Ovary (tissue), 7 donors: ENCODE measurements at regions not wholly inside any gene's neighbourhood (a gene's known extent, or its start where the extent isn't known, plus 50 kb on each side); places are given as distances from the start of the nearest gene placed in this dataset.

Source experiments
- DNase-seq, 5 donors: peaks; one replicate each; pipeline ENCODE4 v3.0.0-alpha.2; 2019 to 2020
- H3K27ac ChIP-seq, 2 donors: fragments of 200-600 bp; one replicate each; pipeline versions ENCODE4 v1.5.1 to v1.8.0; 2019 to 2022
- H3K27me3 ChIP-seq: fragments of 200-600 bp; one replicate; pipeline ENCODE4 v1.8.0; 2022
- H3K36me3 ChIP-seq: fragments of 200-600 bp; sonication (generic); one replicate; pipeline ENCODE4 v1.5.1; 2019
- H3K4me1 ChIP-seq: one replicate; pipeline ENCODE4 v1.8.1; 2013; ENCODE audit warnings: mild to moderate bottlenecking, moderate library complexity; ENCODE audit not compliant: insufficient read depth
- H3K4me3 ChIP-seq: fragments of 200-600 bp; sonication (generic); one replicate; pipeline ENCODE4 v1.5.1; 2017
- H3K9me3 ChIP-seq, 2 donors: fragments of 200-600 bp in 1 of 2; sonication (generic) in 1 of 2; one replicate each; pipeline versions ENCODE4 v1.5.1 to v1.8.1; 2013 to 2019; ENCODE audit warnings: mild to moderate bottlenecking in 1 of 2, moderate library complexity in 1 of 2
- EP300 ChIP-seq: sonication (generic); formaldehyde crosslinking; IDR thresholded peaks from one replicate; pipeline ENCODE4 v1.6.1; 2017; ENCODE audit warnings: antibody characterized with exemption
- POLR2A ChIP-seq: fragments of 450-650 bp; IDR thresholded peaks from one replicate; pipeline ENCODE4 v1.6.1; 2017; ENCODE audit warnings: antibody characterized with exemption, mild to moderate bottlenecking, moderate library complexity
- WGBS, 3 donors: extraction: QIAGEN DNeasy Blood & Tissue Kit in 1 of 3; methylation state at CpG; one replicate each; pipeline versions ENCODE4 v1.1.5 to v1.1.7; 2013 to 2017; 5-methylcytosine and 5-hydroxymethylcytosine counted together
- intact Hi-C, 4 donors: fragments of 100-400 bp; cut with DNase I; formaldehyde crosslinking; loops; one replicate each; pipeline versions ENCODE4 v1.11.0 to v1.15.1; 2022 to 2023
- TF ChIP-seq, protein P1 (sequence below), 3 donors: fragments of 450-650 bp in 2 of 3; fragments of 200-600 bp in 1 of 3; IDR thresholded peaks; one replicate each; pipeline versions ENCODE4 v1.5.1 to v1.8.0; 2016 to 2022; ENCODE audit warnings: antibody characterized with exemption in 3 of 3, mild to moderate bottlenecking in 1 of 3
- donor health status: DM: no; HTN: no; CAD: no; lungs with moderate emphysema.
- donor health status: DM: no; HTN: no; CAD: no.
- donor health status: Bipolar disorder and iron deficiency.
- donor health status: DM: no; HTN: no; CAD: no.
- donor health status: DM: yes; HTN: yes; CAD: no.

DNA sequence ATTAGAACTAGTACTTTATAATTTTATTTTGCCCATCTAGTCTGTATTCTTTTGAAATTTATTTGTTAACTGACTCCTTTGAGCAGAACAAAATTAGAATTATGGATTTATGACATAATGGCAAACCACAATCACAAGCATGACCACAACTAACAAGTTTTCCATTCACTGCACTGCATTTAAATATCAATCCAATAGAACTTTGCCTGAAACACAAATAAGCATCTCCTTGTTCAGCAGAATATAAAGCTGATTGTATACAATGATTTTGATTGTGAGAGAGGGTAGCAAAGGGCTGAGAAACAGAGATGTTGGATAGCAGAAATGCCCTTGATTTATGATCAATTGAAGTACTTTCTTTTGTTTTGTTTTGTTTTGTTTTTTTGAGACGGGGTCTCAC is 495.5 kb upstream of the RGS18 start:
- 78 to 87% (median 81%) methylated on average over 1 of the region's 1 CpG for WGBS, 3 donors
- no peaks in the 10 kb centered on the region for H3K9me3 ChIP-seq
- no peak for TF ChIP-seq POLR2A
- TF ChIP-seq, protein P1, sequence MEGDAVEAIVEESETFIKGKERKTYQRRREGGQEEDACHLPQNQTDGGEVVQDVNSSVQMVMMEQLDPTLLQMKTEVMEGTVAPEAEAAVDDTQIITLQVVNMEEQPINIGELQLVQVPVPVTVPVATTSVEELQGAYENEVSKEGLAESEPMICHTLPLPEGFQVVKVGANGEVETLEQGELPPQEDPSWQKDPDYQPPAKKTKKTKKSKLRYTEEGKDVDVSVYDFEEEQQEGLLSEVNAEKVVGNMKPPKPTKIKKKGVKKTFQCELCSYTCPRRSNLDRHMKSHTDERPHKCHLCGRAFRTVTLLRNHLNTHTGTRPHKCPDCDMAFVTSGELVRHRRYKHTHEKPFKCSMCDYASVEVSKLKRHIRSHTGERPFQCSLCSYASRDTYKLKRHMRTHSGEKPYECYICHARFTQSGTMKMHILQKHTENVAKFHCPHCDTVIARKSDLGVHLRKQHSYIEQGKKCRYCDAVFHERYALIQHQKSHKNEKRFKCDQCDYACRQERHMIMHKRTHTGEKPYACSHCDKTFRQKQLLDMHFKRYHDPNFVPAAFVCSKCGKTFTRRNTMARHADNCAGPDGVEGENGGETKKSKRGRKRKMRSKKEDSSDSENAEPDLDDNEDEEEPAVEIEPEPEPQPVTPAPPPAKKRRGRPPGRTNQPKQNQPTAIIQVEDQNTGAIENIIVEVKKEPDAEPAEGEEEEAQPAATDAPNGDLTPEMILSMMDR (IDR thresholded peaks at IDR 0.05), result no peak
- no peak for TF ChIP-seq EP300
- H3K27me3 ChIP-seq, result no peaks in the 10 kb centered on the region
- no peaks in the 10 kb centered on the region for H3K4me1 ChIP-seq
- no peak overlapping the region for H3K27ac ChIP-seq
- no peak for DNase-seq
- intact Hi-C loops, result no loop called here
- no peaks in the 10 kb centered on the region for H3K36me3 ChIP-seq
- no peak overlapping the region for H3K4me3 ChIP-seq

- intact Hi-C loops, result no loop called here
- no peaks in the 10 kb centered on the region for H3K36me3 ChIP-seq
- WGBS, 3 donors, result 92 to 97% (median 96%) methylated on average over 5 of the region's 5 CpGs
Measured at GRCh38 chr1:191668525-191668924, 489.7 kb upstream of the RGS18 start.

GRCh38 chr1:191669629-191670028 is 488.6 kb upstream of the RGS18 start:
- intact Hi-C loops, result no loop called here
- H3K4me1 ChIP-seq, result no peaks in the 10 kb centered on the region
- no peaks in the 10 kb centered on the region for H3K9me3 ChIP-seq
- no peak overlapping the region for H3K27ac ChIP-seq
- H3K36me3 ChIP-seq, result no peaks in the 10 kb centered on the region
- WGBS, 3 donors, result 21 to 33% (median 23%) methylated on average over 2 of the region's 2 CpGs
- no peak overlapping the region for H3K4me3 ChIP-seq
- no peaks in the 10 kb centered on the region for H3K27me3 ChIP-seq
- TF ChIP-seq, protein P1 (IDR thresholded peaks at IDR 0.05), result no peak
- no peak for TF ChIP-seq EP300
- TF ChIP-seq POLR2A, result no peak
- no peak for DNase-seq

More at GRCh38 chr1:191668525-191668924, 489.7 kb upstream of the RGS18 start:
- Histone ChIP-seq H3K27me3 (no peaks in the 10 kb centered on the region), H3K4me3 (no peak overlapping the region), H3K9me3 (no peaks in the 10 kb centered on the region), H3K27ac (no peak overlapping the region), H3K4me1 (no peaks in the 10 kb centered on the region)
- no peak for TF ChIP-seq POLR2A
- TF ChIP-seq EP300, result no peak
- TF ChIP-seq, protein P1 (IDR thresholded peaks at IDR 0.05), result no peak
- no peak for DNase-seq

DNA sequence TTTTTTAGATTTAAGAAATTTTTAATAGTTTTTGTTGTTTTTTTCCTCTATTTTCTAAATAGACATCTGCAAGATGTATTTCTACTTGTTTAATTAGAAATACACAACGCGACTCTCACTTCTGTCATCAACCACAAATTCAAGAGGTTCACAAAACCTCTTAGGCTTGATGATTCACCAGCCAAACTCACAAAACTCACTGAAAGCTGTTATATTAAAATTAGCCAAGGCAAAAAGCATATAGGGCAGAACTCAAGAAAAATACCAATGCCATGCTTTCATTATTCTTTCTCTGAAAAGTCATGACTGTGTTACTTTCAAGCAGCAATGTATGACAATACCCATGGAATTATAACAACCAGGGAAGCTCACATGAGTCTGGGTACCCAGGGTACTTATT is 487.0 kb upstream of the RGS18 start:
- WGBS, 3 donors, result 86 to 94% (median 93%) methylated on average over 2 of the region's 2 CpGs
- no peaks in the 10 kb centered on the region for H3K27me3 ChIP-seq
- H3K27ac ChIP-seq, result no peak overlapping the region
- no peak overlapping the region for H3K4me3 ChIP-seq
- H3K36me3 ChIP-seq, result no peaks in the 10 kb centered on the region
- H3K4me1 ChIP-seq, result peaks cover 2% of the 10 kb centered on the region
- intact Hi-C loops, result no loop called here
- no peak for DNase-seq
- no peaks in the 10 kb centered on the region for H3K9me3 ChIP-seq
- TF ChIP-seq EP300, result no peak
- TF ChIP-seq POLR2A, result no peak
- TF ChIP-seq, protein P1 (IDR thresholded peaks at IDR 0.05), result no peak
